Naive thymus-derived CD4-positive, alpha-beta T cell (primary cell): ENCODE measurements at regions not wholly inside any gene's neighbourhood (a gene's known extent, or its start where the extent isn't known, plus 50 kb on each side); places are given as distances from the start of the nearest gene placed in this dataset.

ENCODE experiments used
- ATAC-seq: fragments of 150-1000 bp; cut with Tn5 transposase; 2 replicates; pipeline ENCODE4 v1.10.0; 2021; ENCODE audit warnings: mild to moderate bottlenecking, moderate library complexity
- CTCF ChIA-PET: fragments of 350-600 bp; sonication (Branson Sonifier 250); formaldehyde crosslinking; loops from one replicate; lab custom pipeline; 2021; ENCODE audit warnings: antibody characterized with exemption; lab: Charles Lee
- POLR2A ChIA-PET: fragments of 350-600 bp; sonication (Branson Sonifier 250); formaldehyde crosslinking; loops from one replicate; lab custom pipeline; 2021; ENCODE audit warnings: antibody characterized with exemption, inconsistent platforms; lab: Charles Lee
- DNase-seq, 9 donors: peaks; one replicate each; pipeline versions ENCODE4 v3.0.0 to v3.0.0-alpha.2; 2020 to 2022; ENCODE audit warnings: mixed read lengths in 1 of 9
- H3K27ac ChIP-seq: one replicate; pipeline ENCODE4 v1.7.0; 2013; ENCODE audit warnings: mild to moderate bottlenecking, low read depth, low read length, moderate library complexity
- H3K27me3 ChIP-seq, 2 donors: one replicate each; pipeline ENCODE4 v1.7.0; 2013; ENCODE audit warnings: low read length in 2 of 2, mild to moderate bottlenecking in 2 of 2, moderate library complexity in 2 of 2; ENCODE audit not compliant: control insufficient read depth in 2 of 2, insufficient read depth in 2 of 2
- H3K36me3 ChIP-seq, 3 experiments: 1 replicate in 2 of 3; 2 replicates in 1 of 3; pipeline ENCODE4 v1.7.0; 2013; ENCODE audit warnings: low read length in 3 of 3, mild to moderate bottlenecking in 3 of 3, moderate library complexity in 1 of 3; ENCODE audit not compliant: insufficient read depth in 3 of 3, control insufficient read depth in 2 of 3
- H3K4me1 ChIP-seq, 2 donors: one replicate each; pipeline ENCODE4 v1.7.0; 2013; ENCODE audit warnings: low read length in 2 of 2, mild to moderate bottlenecking in 2 of 2, moderate library complexity in 1 of 2; ENCODE audit not compliant: control insufficient read depth in 2 of 2, insufficient read depth in 2 of 2
- H3K4me3 ChIP-seq: 2 replicates; pipeline ENCODE4 v1.7.0; 2013; ENCODE audit warnings: mild to moderate bottlenecking, low read length
- H3K9me3 ChIP-seq, 3 experiments: 1 replicate in 2 of 3; 2 replicates in 1 of 3; pipeline ENCODE4 v1.7.0; 2013; ENCODE audit warnings: low read length in 3 of 3; ENCODE audit not compliant: control insufficient read depth in 2 of 3
- H3K27ac Mint-ChIP-seq, 9 donors: one replicate each; pipeline ENCODE4 v1.8.0; 2020 to 2022; ENCODE audit warnings: mixed read lengths in 9 of 9, mild to moderate bottlenecking in 8 of 9, moderate library complexity in 5 of 9, inconsistent platforms in 2 of 9
- H3K27me3 Mint-ChIP-seq, 5 donors: one replicate each; pipeline ENCODE4 v1.8.0; 2021 to 2022; ENCODE audit warnings: mixed read lengths in 5 of 5, mild to moderate bottlenecking in 1 of 5
- H3K36me3 Mint-ChIP-seq, 5 donors: one replicate each; pipeline ENCODE4 v1.8.0; 2020 to 2022; ENCODE audit warnings: mixed read lengths in 5 of 5, mild to moderate bottlenecking in 3 of 5, inconsistent platforms in 1 of 5
- H3K4me1 Mint-ChIP-seq, 7 donors: one replicate each; pipeline ENCODE4 v1.8.0; 2020 to 2022; ENCODE audit warnings: mixed read lengths in 7 of 7, mild to moderate bottlenecking in 3 of 7, inconsistent platforms in 1 of 7
- H3K4me3 Mint-ChIP-seq, 10 donors: one replicate each; pipeline ENCODE4 v1.8.0; 2020 to 2022; ENCODE audit warnings: mild to moderate bottlenecking in 10 of 10, mixed read lengths in 10 of 10, moderate library complexity in 6 of 10, inconsistent platforms in 2 of 10
- H3K9me3 Mint-ChIP-seq, 11 donors: one replicate each; pipeline ENCODE4 v1.8.0; 2020 to 2022; ENCODE audit warnings: mixed read lengths in 11 of 11, mild to moderate bottlenecking in 4 of 11, inconsistent platforms in 1 of 11, moderate library complexity in 1 of 11
- intact Hi-C, 2 donors: fragments of 100-400 bp; cut with micrococcal nuclease; formaldehyde crosslinking; loops; one replicate each; pipeline ENCODE4 v1.15.1; 2023

- H3K36me3 Mint-ChIP-seq: no peaks in the 10 kb centered on the region
- H3K4me3 Mint-ChIP-seq: no peak overlapping the region
- Histone ChIP-seq H3K4me3 (no peak overlapping the region), H3K36me3 (no peaks in the 10 kb centered on the region), H3K27ac (no peak overlapping the region), H3K4me1 (no peaks in the 10 kb centered on the region), H3K27me3 (no peaks in the 10 kb centered on the region), H3K9me3 (no peaks in the 10 kb centered on the region)
- no peaks in the 10 kb centered on the region for H3K27me3 Mint-ChIP-seq
- CTCF ChIA-PET: no interaction called here
- ATAC-seq: no peak
- intact Hi-C loops: no loop called here
- DNase-seq: no peak
- peaks cover 0 to 24% (median 3%) of the 10 kb centered on the region in 11 donors for H3K9me3 Mint-ChIP-seq
- POLR2A ChIA-PET: no interaction called here
- H3K27ac Mint-ChIP-seq: no peak overlapping the region
- no peaks in the 10 kb centered on the region for H3K4me1 Mint-ChIP-seq
Observed at GRCh38 chr13:90184355-90184754, 1163.1 kb upstream of the MIR17HG start.

GRCh38 chr13:90185734-90186133 lies 1161.8 kb upstream of the MIR17HG start:
- ChIA-PET CTCF (no interaction called here), POLR2A (no interaction called here)
- Histone ChIP-seq H3K4me1 (no peaks in the 10 kb centered on the region), H3K9me3 (no peaks in the 10 kb centered on the region), H3K36me3 (no peaks in the 10 kb centered on the region), H3K27me3 (no peaks in the 10 kb centered on the region), H3K27ac (no peak overlapping the region), H3K4me3 (no peak overlapping the region)
- no peaks in the 10 kb centered on the region for H3K4me1 Mint-ChIP-seq
- no peak overlapping the region for H3K27ac Mint-ChIP-seq
- intact Hi-C loops: no loop called here
- no peaks in the 10 kb centered on the region for H3K36me3 Mint-ChIP-seq
- H3K4me3 Mint-ChIP-seq: no peak overlapping the region
- ATAC-seq (no peak), DNase-seq (no peak)
- H3K27me3 Mint-ChIP-seq: no peaks in the 10 kb centered on the region
- peaks cover 0 to 20% (median 2%) of the 10 kb centered on the region in 11 donors for H3K9me3 Mint-ChIP-seq

GRCh38 chr13:90187478-90188350 lies 1159.8 kb upstream of the MIR17HG start:
- ChIA-PET POLR2A (no interaction called here), CTCF (no interaction called here)
- H3K36me3 Mint-ChIP-seq: no peaks in the 10 kb centered on the region
- Histone ChIP-seq H3K27me3 (no peaks in the 10 kb centered on the region), H3K4me1 (no peaks in the 10 kb centered on the region), H3K27ac (no peak overlapping the region), H3K9me3 (no peaks in the 10 kb centered on the region), H3K36me3 (no peaks in the 10 kb centered on the region), H3K4me3 (no peak overlapping the region)
- H3K9me3 Mint-ChIP-seq: peaks cover 0 to 20% (median 2%) of the 10 kb centered on the region in 11 donors
- no peaks in the 10 kb centered on the region for H3K4me1 Mint-ChIP-seq
- H3K27me3 Mint-ChIP-seq: no peaks in the 10 kb centered on the region
- ATAC-seq (no peak), DNase-seq (no peak)
- no peak overlapping the region for H3K27ac Mint-ChIP-seq
- intact Hi-C loops: no loop called here
- no peak overlapping the region for H3K4me3 Mint-ChIP-seq

- no peak for ATAC-seq
- CTCF ChIA-PET: no interaction called here
Observed at GRCh38 chr13:90188351-90188636, 1159.2 kb upstream of the MIR17HG start.

GRCh38 chr13:90197722-90198121 lies 1149.8 kb upstream of the MIR17HG start:
- no peak overlapping the region for H3K27ac ChIP-seq
- no peaks in the 10 kb centered on the region for H3K9me3 ChIP-seq
- ChIA-PET POLR2A (no interaction called here), CTCF (no interaction called here)
- H3K4me3 Mint-ChIP-seq: no peak overlapping the region
- no peaks in the 10 kb centered on the region for H3K36me3 Mint-ChIP-seq
- H3K4me3 ChIP-seq: no peak overlapping the region
- no peaks in the 10 kb centered on the region for H3K4me1 Mint-ChIP-seq
- peaks cover 2 to 25% (median 12%) of the 10 kb centered on the region in 11 donors for H3K9me3 Mint-ChIP-seq
- no peaks in the 10 kb centered on the region for H3K4me1 ChIP-seq
- ATAC-seq (no peak), DNase-seq (no peak)
- H3K27ac Mint-ChIP-seq: no peak overlapping the region
- H3K36me3 ChIP-seq: no peaks in the 10 kb centered on the region
- intact Hi-C loops: no loop called here
- no peaks in the 10 kb centered on the region for H3K27me3 Mint-ChIP-seq
- no peaks in the 10 kb centered on the region for H3K27me3 ChIP-seq

More at GRCh38 chr13:90188351-90188636, 1159.2 kb upstream of the MIR17HG start:
- Mint-ChIP-seq H3K36me3 (no peaks in the 10 kb centered on the region), H3K4me1 (no peaks in the 10 kb centered on the region), H3K27ac (no peak overlapping the region), H3K9me3 (peaks cover 0 to 20% (median 2%) of the 10 kb centered on the region in 11 donors), H3K4me3 (no peak overlapping the region), H3K27me3 (no peaks in the 10 kb centered on the region)
- DNase-seq: no peak
- POLR2A ChIA-PET: no interaction called here
- H3K9me3 ChIP-seq: no peaks in the 10 kb centered on the region
- no peak overlapping the region for H3K27ac ChIP-seq
- H3K36me3 ChIP-seq: no peaks in the 10 kb centered on the region
- no peaks in the 10 kb centered on the region for H3K4me1 ChIP-seq
- intact Hi-C loops: no loop called here
- no peaks in the 10 kb centered on the region for H3K27me3 ChIP-seq
- H3K4me3 ChIP-seq: no peak overlapping the region

GRCh38 chr13:90201202-90201601 lies 1146.3 kb upstream of the MIR17HG start:
- peaks cover under 1 to 22% (median 13%) of the 10 kb centered on the region in 11 donors for H3K9me3 Mint-ChIP-seq

More at GRCh38 chr13:90201202-90201601, 1146.3 kb upstream of the MIR17HG start:
- no peaks in the 10 kb centered on the region for H3K9me3 ChIP-seq
- no peaks in the 10 kb centered on the region for H3K4me1 Mint-ChIP-seq
- intact Hi-C loops: no loop called here
- no peaks in the 10 kb centered on the region for H3K36me3 ChIP-seq
- H3K27me3 ChIP-seq: no peaks in the 10 kb centered on the region
- H3K4me1 ChIP-seq: no peaks in the 10 kb centered on the region
- H3K27me3 Mint-ChIP-seq: no peaks in the 10 kb centered on the region
- ChIA-PET CTCF (no interaction called here), POLR2A (no interaction called here)
- no peak overlapping the region for H3K4me3 ChIP-seq
- H3K27ac ChIP-seq: no peak overlapping the region
- no peak overlapping the region for H3K4me3 Mint-ChIP-seq
- ATAC-seq (no peak), DNase-seq (no peak)
- peak overlapping the region in 1 of 9 donors; percentile 69 for H3K27ac Mint-ChIP-seq
- no peaks in the 10 kb centered on the region for H3K36me3 Mint-ChIP-seq
